OCI-LY3 (cell line): ENCODE measurements at regions not wholly inside any gene's neighbourhood (a gene's known extent, or its start where the extent isn't known, plus 50 kb on each side); places are given as distances from the start of the nearest gene placed in this dataset.
"Not testable (repeated sequence)": the region's sequence is repeated elsewhere in the genome, so short reads cannot be mapped to it uniquely, and the experiment has no call there.

Source experiments
- H2AFZ ChIP-seq: fragments of 200-600, 300-600 bp; shearing (Covaris generic); 2 replicates; pipeline ENCODE4 v1.6.0; 2014; ENCODE audit warnings: antibody characterized with exemption, low read depth, low read length
- H3K27ac ChIP-seq: fragments of 200-600, 300-600 bp; sonication (generic); 2 replicates; pipeline ENCODE4 v1.5.1; 2014; ENCODE audit warnings: mild to moderate bottlenecking, low read length, moderate library complexity, mixed read lengths
- H3K27me3 ChIP-seq: fragments of 200-600, 300-600 bp; sonication (generic); 2 replicates; pipeline ENCODE4 v1.6.1; 2014; ENCODE audit warnings: low read depth, low read length, mixed read lengths
- H3K36me3 ChIP-seq: fragments of 200-600, 300-600 bp; sonication (generic); replicated peaks from 2 replicates; pipeline ENCODE3; 2014; ENCODE audit warnings: low read depth, low read length, mixed read lengths
- H3K4me1 ChIP-seq: fragments of 300-600, 200-600 bp; sonication (generic); 2 replicates; pipeline ENCODE4 v1.6.1; 2014; ENCODE audit warnings: low read length, mixed read lengths
- H3K4me2 ChIP-seq: fragments of 200-600, 300-600 bp; sonication (generic); 2 replicates; pipeline ENCODE4 v1.6.1; 2014; ENCODE audit warnings: low read length, mixed read lengths
- H3K4me3 ChIP-seq: fragments of 300-600, 200-600 bp; sonication (generic); 2 replicates; pipeline ENCODE4 v1.5.1; 2014; ENCODE audit warnings: antibody characterized with exemption, mild to moderate bottlenecking, low read length, moderate library complexity
- H3K79me2 ChIP-seq: fragments of 300-600, 200-600 bp; shearing (Covaris generic); 2 replicates; pipeline ENCODE4 v1.6.1; 2014; ENCODE audit warnings: mild to moderate bottlenecking, low read length, mixed read lengths
- H3K9ac ChIP-seq: fragments of 300-600, 200-600 bp; shearing (Covaris generic); 2 replicates; pipeline ENCODE4 v1.6.0; 2014; ENCODE audit warnings: mild to moderate bottlenecking, low read length, moderate library complexity
- H3K9me3 ChIP-seq: fragments of 200-600, 300-600 bp; shearing (Covaris generic); 2 replicates; pipeline ENCODE4 v1.6.1; 2014; ENCODE audit warnings: low read length, mixed read lengths; ENCODE audit not compliant: insufficient read depth
- H4K20me1 ChIP-seq: fragments of 200-600, 300-600 bp; sonication (generic); 2 replicates; pipeline ENCODE4 v1.6.1; 2016; ENCODE audit warnings: low read length, mixed read lengths; ENCODE audit not compliant: insufficient read depth
- EZH2phosphoT487 ChIP-seq: fragments of 200-600 bp; shearing (Covaris generic); IDR thresholded peaks from 2 replicates; pipeline ENCODE4 v1.6.1; 2018; ENCODE audit warnings: antibody characterized with exemption, mixed run types, low read depth
- TF ChIP-seq, protein P1 (sequence below): fragments of 200-600, 300-600 bp; sonication (generic); IDR thresholded peaks from 2 replicates; pipeline ENCODE4 v1.5.1; 2014; ENCODE audit warnings: antibody characterized with exemption, low read length, low read depth

DNA sequence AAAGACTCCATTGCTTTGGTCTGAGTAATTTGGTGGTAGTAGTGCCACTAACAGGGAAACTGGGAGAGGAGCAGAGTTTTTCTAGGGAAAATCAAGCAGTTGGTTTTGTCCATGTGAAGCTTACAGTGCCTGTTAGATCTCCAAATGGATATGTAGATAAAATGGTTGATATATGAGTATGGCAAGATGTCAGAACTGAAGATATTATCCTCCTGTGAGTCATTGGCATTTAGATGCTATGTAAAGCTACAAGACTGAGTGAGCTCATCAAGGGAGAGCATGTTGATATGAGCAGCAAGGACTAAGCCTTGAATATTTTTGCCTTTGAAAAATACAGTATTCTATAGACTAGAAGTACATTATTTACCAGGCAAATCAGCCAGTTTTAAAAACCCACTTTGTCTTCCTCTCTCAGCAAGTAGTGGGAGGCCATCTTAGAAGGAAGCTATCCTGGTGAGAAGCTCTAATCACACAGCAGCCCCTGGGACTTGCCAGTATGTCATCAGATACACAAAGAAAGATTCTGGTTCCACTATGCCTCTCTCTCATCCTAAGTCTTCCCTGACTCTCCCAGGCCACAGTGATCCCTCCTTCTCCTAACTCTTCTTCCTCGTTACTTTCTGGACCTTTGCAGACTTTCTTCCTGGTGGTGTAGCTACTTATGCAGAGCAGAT is 77.4 kb upstream of the ANKRD28 start:
- TF ChIP-seq EZH2phosphoT487: no peak
- TF ChIP-seq, protein P1, sequence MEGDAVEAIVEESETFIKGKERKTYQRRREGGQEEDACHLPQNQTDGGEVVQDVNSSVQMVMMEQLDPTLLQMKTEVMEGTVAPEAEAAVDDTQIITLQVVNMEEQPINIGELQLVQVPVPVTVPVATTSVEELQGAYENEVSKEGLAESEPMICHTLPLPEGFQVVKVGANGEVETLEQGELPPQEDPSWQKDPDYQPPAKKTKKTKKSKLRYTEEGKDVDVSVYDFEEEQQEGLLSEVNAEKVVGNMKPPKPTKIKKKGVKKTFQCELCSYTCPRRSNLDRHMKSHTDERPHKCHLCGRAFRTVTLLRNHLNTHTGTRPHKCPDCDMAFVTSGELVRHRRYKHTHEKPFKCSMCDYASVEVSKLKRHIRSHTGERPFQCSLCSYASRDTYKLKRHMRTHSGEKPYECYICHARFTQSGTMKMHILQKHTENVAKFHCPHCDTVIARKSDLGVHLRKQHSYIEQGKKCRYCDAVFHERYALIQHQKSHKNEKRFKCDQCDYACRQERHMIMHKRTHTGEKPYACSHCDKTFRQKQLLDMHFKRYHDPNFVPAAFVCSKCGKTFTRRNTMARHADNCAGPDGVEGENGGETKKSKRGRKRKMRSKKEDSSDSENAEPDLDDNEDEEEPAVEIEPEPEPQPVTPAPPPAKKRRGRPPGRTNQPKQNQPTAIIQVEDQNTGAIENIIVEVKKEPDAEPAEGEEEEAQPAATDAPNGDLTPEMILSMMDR: no peak
- Histone ChIP-seq H3K9ac (no peak overlapping the region), H3K4me3 (no peak overlapping the region), H3K9me3 (no peaks in the 10 kb centered on the region), H2AFZ (no peak overlapping the region), H3K36me3 (no peaks in the 10 kb centered on the region), H3K4me1 (no peaks in the 10 kb centered on the region), H3K27me3 (no peaks in the 10 kb centered on the region), H3K27ac (no peak overlapping the region), H3K4me2 (no peak overlapping the region), H4K20me1 (no peaks in the 10 kb centered on the region), H3K79me2 (no peaks in the 10 kb centered on the region)

- Histone ChIP-seq H3K9ac (no peak overlapping the region), H3K9me3 (no peaks in the 10 kb centered on the region), H3K79me2 (no peaks in the 10 kb centered on the region), H3K27me3 (no peaks in the 10 kb centered on the region), H3K4me2 (no peak overlapping the region), H2AFZ (no peak overlapping the region), H3K4me3 (no peak overlapping the region), H3K27ac (no peak overlapping the region), H3K4me1 (no peaks in the 10 kb centered on the region), H3K36me3 (no peaks in the 10 kb centered on the region), H4K20me1 (no peaks in the 10 kb centered on the region)
- TF ChIP-seq EZH2phosphoT487: no peak
- TF ChIP-seq, protein P1: no peak
Measured at GRCh38 chr3:15876669-15877068, 78.9 kb upstream of the ANKRD28 start.

DNA sequence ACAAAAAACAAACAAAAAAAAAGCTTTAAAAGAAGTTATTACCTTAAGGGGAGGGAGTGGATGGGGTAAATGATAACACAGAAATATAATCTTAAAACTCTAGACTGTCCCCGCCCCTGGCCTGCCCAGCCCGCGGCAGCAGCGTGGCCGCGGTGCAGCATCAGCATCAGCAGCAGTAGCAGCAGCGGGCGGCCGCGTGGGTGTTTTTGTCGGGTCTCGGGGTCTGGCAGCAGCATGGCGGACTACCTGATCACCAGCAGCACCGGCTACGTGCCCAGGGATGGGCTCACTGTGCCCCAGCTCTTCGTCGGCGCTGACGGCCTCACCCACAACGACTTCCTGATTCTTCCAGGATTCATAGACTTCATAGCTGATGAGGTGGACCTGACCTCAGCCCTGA is 80.0 kb upstream of the ANKRD28 start:
- Histone ChIP-seq H3K79me2 (no peaks in the 10 kb centered on the region), H3K9me3 (no peaks in the 10 kb centered on the region), H3K9ac (no peak overlapping the region), H4K20me1 (no peaks in the 10 kb centered on the region), H3K27ac (no peak overlapping the region), H2AFZ (no peak overlapping the region), H3K36me3 (no peaks in the 10 kb centered on the region), H3K4me1 (no peaks in the 10 kb centered on the region), H3K4me2 (no peak overlapping the region), H3K27me3 (no peaks in the 10 kb centered on the region), H3K4me3 (no peak overlapping the region)
- no peak for TF ChIP-seq EZH2phosphoT487
- TF ChIP-seq, protein P1: no peak

- not testable (repeated sequence) for H3K4me2 ChIP-seq, H2AFZ ChIP-seq, H3K4me3 ChIP-seq, H3K9me3 ChIP-seq, H3K4me1 ChIP-seq, H3K36me3 ChIP-seq, H4K20me1 ChIP-seq, H3K79me2 ChIP-seq, H3K27me3 ChIP-seq, H3K9ac ChIP-seq, H3K27ac ChIP-seq
Measured at GRCh38 chr3:15879787-15880186, 82.0 kb upstream of the ANKRD28 start.

DNA sequence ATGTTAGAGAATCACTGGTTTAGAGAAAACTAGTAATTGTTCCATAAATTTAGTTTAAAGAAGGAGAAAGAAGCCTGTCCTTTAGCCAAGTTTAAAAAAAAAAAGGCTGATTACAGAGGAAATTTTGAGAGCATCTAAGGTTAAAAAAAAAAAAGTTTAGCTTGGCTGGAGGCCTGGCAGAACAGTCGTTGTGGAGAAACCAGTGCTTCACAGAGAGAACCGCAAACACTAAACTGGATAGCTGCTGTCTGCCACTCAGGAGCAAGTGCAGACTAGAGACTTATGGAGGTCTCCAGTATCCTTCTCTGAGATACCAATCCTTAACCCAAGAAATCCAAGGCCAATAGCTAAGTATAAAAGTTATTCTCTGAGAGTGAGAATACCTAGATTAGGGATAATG is 84.8 kb upstream of the ANKRD28 start:
- no peak overlapping the region for H3K9ac ChIP-seq
- H3K36me3 ChIP-seq: no peaks in the 10 kb centered on the region
- H2AFZ ChIP-seq: no peak overlapping the region
- no peaks in the 10 kb centered on the region for H3K9me3 ChIP-seq
- H3K4me1 ChIP-seq: no peaks in the 10 kb centered on the region
- H3K4me3 ChIP-seq: no peak overlapping the region
- H3K27ac ChIP-seq: no peak overlapping the region
- no peak overlapping the region for H3K4me2 ChIP-seq
- no peak for TF ChIP-seq EZH2phosphoT487
- TF ChIP-seq, protein P1: no peak
- H3K79me2 ChIP-seq: no peaks in the 10 kb centered on the region
- H3K27me3 ChIP-seq: no peaks in the 10 kb centered on the region
- no peaks in the 10 kb centered on the region for H4K20me1 ChIP-seq
